Calu3 (cell line): ENCODE measurements at regions not wholly inside any gene's neighbourhood (a gene's known extent, or its start where the extent isn't known, plus 50 kb on each side); places are given as distances from the start of the nearest gene placed in this dataset.
"Not testable (repeated sequence)": the region's sequence is repeated elsewhere in the genome, so short reads cannot be mapped to it uniquely, and the experiment has no call there.

ENCODE experiments used
- BruUV-seq: library from RNA; stranded (reverse); fragments of 400-500 nt; replicated peaks from 2 replicates; lab custom pipeline; 2021; lab: Mats Ljungman, UMichigan
- CTCF ChIA-PET: fragments of 300-600 bp; sonication (Branson Sonifier 250); formaldehyde crosslinking; loops from one replicate; lab custom pipeline; 2022; ENCODE audit warnings: antibody characterized with exemption; lab: Charles Lee
- DNase-seq: peaks from one replicate; pipeline ENCODE4 v3.0.0; 2022
- H3K27ac Mint-ChIP-seq: one replicate; pipeline ENCODE4 v1.8.0; 2022; ENCODE audit warnings: mixed read lengths; ENCODE audit not compliant: unreplicated experiment
- H3K27me3 Mint-ChIP-seq: one replicate; pipeline ENCODE4 v1.8.0; 2022; ENCODE audit warnings: mixed read lengths; ENCODE audit not compliant: unreplicated experiment
- H3K36me3 Mint-ChIP-seq: one replicate; pipeline ENCODE4 v1.8.0; 2022; ENCODE audit warnings: mild to moderate bottlenecking, moderate library complexity, mixed read lengths; ENCODE audit not compliant: insufficient read depth, unreplicated experiment
- H3K4me1 Mint-ChIP-seq: one replicate; pipeline ENCODE4 v1.8.0; 2022; ENCODE audit warnings: mild to moderate bottlenecking, low read depth, mixed read lengths; ENCODE audit not compliant: unreplicated experiment
- H3K4me3 Mint-ChIP-seq: one replicate; pipeline ENCODE4 v1.8.0; 2022; ENCODE audit warnings: mild to moderate bottlenecking, low read depth, moderate library complexity, mixed read lengths; ENCODE audit not compliant: unreplicated experiment
- H3K9me3 Mint-ChIP-seq: one replicate; pipeline ENCODE4 v1.8.0; 2022; ENCODE audit warnings: low read depth, mixed read lengths; ENCODE audit not compliant: unreplicated experiment
- intact Hi-C: fragments of 100-400 bp; cut with micrococcal nuclease; formaldehyde crosslinking; loops from one replicate; pipeline ENCODE4 v1.10.0; 2022; ENCODE audit not compliant: unreplicated experiment
- TF ChIP-seq, protein P1 (sequence below): fragments of 200-600 bp; IDR thresholded peaks from one replicate; pipeline ENCODE4 v1.8.0; 2022; ENCODE audit warnings: antibody characterized with exemption; ENCODE audit not compliant: unreplicated experiment

DNA sequence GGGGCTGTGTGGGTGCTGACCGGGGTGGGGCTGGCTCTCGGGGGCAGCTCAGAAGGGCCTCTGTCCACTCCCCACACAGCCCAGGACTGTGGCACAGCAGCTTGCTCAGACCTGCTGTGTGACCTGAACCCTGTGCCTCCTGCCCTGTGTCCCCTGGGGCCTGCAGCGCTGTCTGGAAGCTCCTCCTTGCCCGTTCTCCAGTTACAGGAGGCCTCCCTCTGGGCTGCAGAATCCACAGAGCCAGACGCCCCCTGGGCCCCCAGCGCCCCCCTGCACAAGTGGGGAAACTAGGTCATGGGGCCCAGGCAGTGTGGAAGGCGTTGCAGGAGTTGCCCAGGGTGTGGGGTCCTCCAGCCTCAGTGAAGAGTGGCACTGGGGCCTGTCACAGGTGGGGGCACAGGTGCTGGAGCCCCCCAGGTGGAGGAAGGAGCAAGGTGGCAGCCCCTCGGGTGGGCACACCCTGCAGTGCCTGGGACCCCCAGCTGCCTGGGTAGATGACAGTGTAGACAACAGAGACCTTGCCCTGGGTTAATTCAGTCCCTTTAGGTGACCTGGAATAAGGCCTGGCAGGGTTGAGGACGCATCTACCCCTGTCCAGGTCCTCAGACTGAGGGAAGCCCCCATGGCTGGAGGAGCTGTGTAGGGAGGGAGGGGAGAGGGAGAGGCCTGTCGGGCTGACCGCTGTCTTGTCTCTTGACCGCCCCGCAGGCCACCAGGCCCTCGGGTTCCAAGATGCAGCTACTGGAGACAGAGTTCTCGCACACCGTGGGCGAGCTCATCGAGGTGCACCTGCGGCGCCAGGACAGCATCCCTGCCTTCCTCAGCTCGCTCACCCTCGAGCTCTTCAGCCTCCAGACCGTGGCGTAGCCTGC lies 120.2 kb downstream of the IGLL1 start:
- BruUV-seq, H3K4me3 Mint-ChIP-seq, intact Hi-C loops, H3K9me3 Mint-ChIP-seq, H3K4me1 Mint-ChIP-seq, DNase-seq, H3K36me3 Mint-ChIP-seq, H3K27ac Mint-ChIP-seq: not testable (repeated sequence)
- CTCF ChIA-PET = interaction anchor here (1.1 kb wide), 1 partner anchor 12 kb away, joined by 3 read pairs; no protein-coding TSS in a partner anchor
- H3K27me3 Mint-ChIP-seq = peaks cover 66% of the 10 kb centered on the region

DNA sequence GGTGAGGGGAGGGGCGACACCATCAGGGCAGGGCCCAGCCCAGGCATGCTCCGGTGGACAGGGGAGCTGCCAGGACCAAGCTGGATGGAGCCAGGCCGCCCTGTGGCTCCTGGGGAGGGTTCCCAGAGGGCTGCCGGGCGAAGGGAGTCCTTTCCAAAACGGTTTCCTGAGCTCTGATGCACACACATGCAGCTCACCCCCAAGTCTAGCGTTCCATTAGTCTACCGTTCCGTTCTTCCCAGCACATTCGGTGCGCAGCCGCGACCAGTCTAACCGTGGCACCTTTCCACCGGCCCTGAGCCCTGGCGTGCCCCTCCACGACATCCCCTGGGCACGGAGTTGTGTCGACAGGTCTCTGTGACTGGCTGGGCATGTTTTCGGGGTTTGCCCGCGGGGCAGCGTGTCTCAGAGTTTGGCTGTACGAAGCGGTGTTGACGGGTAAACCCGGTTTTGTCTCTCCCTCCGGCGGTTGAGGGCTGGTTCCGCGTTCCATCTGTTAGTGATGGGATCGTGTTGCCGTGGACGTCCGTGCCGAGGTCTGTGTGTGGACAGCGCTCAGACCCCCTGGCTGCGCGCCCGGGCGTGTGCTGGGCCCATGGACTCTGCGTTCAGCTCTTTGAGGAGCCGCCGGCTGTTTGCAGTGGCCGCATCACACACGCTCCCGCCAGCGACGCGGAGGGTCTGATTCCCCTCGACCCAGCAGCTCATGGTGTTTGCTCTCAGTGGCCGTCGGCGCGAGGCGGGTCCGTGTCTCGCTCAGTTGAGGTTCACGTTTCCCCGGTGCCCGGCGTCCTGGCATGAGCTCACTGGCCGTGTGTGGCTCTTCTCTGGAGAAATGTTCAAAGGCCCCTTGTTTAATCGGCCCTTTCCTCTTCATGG lies 121.2 kb downstream of the IGLL1 start:
- H3K4me1 Mint-ChIP-seq = no peaks in the 10 kb centered on the region

DNA sequence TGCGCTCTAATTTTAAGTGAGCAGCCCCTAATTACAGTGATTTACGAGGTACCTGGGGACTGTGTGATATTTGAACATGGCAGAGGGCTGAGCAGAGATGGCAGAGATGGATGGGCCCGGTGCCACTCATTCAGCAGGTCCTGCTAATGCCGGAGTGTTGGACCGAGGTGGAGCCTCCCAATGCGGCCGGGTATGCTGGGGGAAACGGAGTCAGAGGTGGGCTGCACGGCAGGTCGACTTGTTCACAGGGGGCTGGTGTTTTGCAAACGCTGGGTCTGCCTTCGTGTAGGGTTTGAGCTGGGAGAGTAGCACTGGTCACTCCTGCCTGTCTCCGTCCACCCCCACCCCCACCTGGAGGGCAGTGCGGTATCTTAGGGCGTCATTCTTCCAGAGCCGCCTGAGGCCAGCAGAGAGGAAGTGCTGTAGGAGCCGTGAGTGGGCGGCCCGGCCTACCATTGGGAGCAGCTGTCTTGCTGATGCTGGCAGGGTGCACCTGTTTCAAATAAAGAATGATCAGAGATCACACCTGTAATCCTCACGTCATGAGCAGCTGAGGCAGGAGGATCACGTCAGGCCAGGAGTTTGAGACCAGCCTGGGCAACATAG lies 122.6 kb downstream of the IGLL1 start:
- no TSS peak for BruUV-seq
- H3K9me3 Mint-ChIP-seq = no peaks in the 10 kb centered on the region
- intact Hi-C loops = no loop called here
- H3K4me3 Mint-ChIP-seq = no peak overlapping the region
- H3K27ac Mint-ChIP-seq = no peak overlapping the region
- peaks cover 5% of the 10 kb centered on the region for H3K36me3 Mint-ChIP-seq
- TF ChIP-seq, protein P1, sequence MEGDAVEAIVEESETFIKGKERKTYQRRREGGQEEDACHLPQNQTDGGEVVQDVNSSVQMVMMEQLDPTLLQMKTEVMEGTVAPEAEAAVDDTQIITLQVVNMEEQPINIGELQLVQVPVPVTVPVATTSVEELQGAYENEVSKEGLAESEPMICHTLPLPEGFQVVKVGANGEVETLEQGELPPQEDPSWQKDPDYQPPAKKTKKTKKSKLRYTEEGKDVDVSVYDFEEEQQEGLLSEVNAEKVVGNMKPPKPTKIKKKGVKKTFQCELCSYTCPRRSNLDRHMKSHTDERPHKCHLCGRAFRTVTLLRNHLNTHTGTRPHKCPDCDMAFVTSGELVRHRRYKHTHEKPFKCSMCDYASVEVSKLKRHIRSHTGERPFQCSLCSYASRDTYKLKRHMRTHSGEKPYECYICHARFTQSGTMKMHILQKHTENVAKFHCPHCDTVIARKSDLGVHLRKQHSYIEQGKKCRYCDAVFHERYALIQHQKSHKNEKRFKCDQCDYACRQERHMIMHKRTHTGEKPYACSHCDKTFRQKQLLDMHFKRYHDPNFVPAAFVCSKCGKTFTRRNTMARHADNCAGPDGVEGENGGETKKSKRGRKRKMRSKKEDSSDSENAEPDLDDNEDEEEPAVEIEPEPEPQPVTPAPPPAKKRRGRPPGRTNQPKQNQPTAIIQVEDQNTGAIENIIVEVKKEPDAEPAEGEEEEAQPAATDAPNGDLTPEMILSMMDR = no peak
- H3K4me1 Mint-ChIP-seq = no peaks in the 10 kb centered on the region
- H3K27me3 Mint-ChIP-seq = peaks cover 63% of the 10 kb centered on the region
- CTCF ChIA-PET = no interaction called here
- DNase-seq = no peak

More for the DNA sequence above, 121.2 kb downstream of the IGLL1 start:
- DNase-seq = no peak
- Mint-ChIP-seq H3K4me3 (no peak overlapping the region), H3K27me3 (peaks cover 66% of the 10 kb centered on the region), H3K9me3 (no peaks in the 10 kb centered on the region), H3K36me3 (peaks cover 5% of the 10 kb centered on the region), H3K27ac (no peak overlapping the region)
- TF ChIP-seq, protein P1 = no peak
- no TSS peak for BruUV-seq
- intact Hi-C loops = no loop called here
- CTCF ChIA-PET = interaction anchor here (1.1 kb wide), 1 partner anchor 11 kb away, joined by 3 read pairs; no protein-coding TSS in a partner anchor

DNA sequence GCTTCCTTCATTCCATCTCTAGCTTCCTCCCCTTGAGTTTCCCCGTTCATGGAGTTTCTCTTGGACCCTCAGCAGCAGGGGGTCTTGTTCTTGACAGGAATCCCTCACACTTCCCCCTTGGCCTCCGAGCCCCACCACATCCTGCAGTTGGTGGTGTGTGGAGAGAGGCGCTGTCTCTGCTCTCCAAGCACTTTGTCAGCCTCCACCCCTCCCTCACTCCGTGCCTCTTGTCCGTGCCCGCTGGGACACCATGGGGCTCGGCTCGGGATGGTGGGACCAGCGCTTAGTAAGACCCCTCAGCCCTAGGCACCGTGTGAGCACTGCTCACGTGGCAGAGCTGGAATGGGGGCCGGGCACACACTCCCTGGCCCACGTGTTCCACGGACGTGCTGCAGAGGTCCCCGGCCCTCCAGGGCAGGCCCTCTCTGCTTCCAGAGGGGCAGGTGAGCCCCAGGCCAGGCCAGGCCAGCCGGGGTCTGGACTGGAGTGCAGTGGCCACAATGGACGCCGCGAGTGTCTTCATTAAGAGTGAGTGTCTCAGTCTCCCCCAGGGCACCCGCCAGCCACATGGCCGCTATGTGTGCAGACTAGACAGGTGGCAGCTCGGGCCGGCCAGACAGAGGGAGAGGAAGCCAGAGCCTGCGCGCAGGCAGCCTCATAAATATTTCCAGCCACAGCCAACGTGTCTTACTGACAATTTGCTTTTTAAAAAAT lies 123.3 kb downstream of the IGLL1 start:
- H3K27ac Mint-ChIP-seq, H3K36me3 Mint-ChIP-seq, H3K4me1 Mint-ChIP-seq, H3K9me3 Mint-ChIP-seq, BruUV-seq, CTCF ChIA-PET, H3K4me3 Mint-ChIP-seq, intact Hi-C loops, DNase-seq: not testable (repeated sequence)
- H3K27me3 Mint-ChIP-seq = peaks cover 56% of the 10 kb centered on the region

DNA sequence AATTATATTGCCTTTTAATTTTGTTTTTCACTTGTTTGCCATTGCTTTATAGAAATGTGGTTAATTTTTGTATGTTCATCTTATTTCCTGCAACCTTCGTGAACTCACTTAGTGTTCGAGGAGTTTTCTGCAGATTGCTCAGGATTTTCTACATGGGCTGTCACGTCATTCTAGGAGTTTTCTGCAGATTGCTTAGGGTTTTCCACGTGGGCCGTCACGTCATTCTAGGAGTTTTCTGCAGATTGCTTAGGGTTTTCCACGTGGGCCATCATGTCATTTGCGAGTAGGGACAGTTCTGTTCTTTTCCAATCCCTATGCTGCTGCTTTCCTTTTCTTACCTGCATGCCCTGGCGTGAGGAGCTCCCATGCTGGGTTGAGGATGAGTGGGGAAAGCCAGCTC lies 125.7 kb downstream of the IGLL1 start:
- H3K27me3 Mint-ChIP-seq = peaks cover 50% of the 10 kb centered on the region
- H3K4me3 Mint-ChIP-seq, BruUV-seq, CTCF ChIA-PET, intact Hi-C loops, DNase-seq, H3K36me3 Mint-ChIP-seq, H3K27ac Mint-ChIP-seq, H3K4me1 Mint-ChIP-seq, H3K9me3 Mint-ChIP-seq: not testable (repeated sequence)
